ENCODE measurements at regions not wholly inside any gene's neighbourhood (a gene's known extent, or its start where the extent isn't known, plus 50 kb on each side); places are given as distances from the start of the nearest gene placed in this dataset.

DNA sequence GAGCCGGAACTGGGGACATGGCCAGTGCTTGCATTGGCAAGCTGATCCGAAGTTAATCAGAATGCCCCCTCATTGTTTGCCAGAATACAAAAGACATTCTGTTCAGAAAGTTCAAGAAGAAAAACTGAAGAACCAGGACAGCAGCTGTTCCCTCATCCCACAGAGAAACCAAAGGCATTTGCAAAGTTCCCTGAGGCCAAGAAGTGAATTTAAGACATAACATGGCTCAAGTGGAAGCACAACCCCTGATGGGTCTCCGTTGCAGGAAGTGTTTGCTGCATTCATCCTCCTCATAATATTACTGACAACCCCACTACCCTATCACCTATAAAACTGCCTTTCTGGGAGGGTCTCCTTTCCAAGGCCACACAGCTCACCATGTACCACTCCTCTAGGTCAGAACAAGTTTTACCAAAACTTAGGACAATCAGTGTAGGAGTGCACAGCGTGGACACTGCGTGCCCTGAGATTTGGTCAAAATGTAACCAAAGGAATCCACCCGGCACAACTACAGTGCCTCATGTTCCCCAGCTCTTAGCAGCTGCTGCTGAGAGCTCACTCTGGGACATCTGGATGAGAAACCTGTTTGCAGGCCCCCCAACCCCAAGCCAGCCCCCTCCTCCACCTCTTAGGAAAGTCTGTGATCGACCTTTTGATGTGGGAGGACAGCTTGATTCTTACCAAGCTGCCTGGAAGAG, 101.6 kb upstream of the AKIP1 start:
- TF ChIP-seq, protein P1, sequence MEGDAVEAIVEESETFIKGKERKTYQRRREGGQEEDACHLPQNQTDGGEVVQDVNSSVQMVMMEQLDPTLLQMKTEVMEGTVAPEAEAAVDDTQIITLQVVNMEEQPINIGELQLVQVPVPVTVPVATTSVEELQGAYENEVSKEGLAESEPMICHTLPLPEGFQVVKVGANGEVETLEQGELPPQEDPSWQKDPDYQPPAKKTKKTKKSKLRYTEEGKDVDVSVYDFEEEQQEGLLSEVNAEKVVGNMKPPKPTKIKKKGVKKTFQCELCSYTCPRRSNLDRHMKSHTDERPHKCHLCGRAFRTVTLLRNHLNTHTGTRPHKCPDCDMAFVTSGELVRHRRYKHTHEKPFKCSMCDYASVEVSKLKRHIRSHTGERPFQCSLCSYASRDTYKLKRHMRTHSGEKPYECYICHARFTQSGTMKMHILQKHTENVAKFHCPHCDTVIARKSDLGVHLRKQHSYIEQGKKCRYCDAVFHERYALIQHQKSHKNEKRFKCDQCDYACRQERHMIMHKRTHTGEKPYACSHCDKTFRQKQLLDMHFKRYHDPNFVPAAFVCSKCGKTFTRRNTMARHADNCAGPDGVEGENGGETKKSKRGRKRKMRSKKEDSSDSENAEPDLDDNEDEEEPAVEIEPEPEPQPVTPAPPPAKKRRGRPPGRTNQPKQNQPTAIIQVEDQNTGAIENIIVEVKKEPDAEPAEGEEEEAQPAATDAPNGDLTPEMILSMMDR (IDR thresholded peaks at IDR 0.05) = no peak
- no peak for TF ChIP-seq POLR2A (IDR thresholded peaks at IDR 0.05)
